ENCODE measurements at regions not wholly inside any gene's neighbourhood (a gene's known extent, or its start where the extent isn't known, plus 50 kb on each side); places are given as distances from the start of the nearest gene placed in this dataset.
"Not testable (repeated sequence)": the region's sequence is repeated elsewhere in the genome, so short reads cannot be mapped to it uniquely, and the experiment has no call there.

- H3K27me3 Mint-ChIP-seq, POLR2A ChIA-PET, H3K4me1 Mint-ChIP-seq: not testable (repeated sequence)
These were observed 140.2 kb upstream of the NBPF9 start for GRCh38 chr1:149243572-149243971.

GRCh38 chr1:149244621-149245020 is 141.3 kb upstream of the NBPF9 start:
- CTCF ChIA-PET; H3K4me1 Mint-ChIP-seq; H3K4me3 Mint-ChIP-seq; H3K27me3 Mint-ChIP-seq; H3K9me3 Mint-ChIP-seq; H3K27ac Mint-ChIP-seq; DNase-seq; H3K36me3 Mint-ChIP-seq (ENCODE audit: low read depth); POLR2A ChIA-PET: not testable (repeated sequence)

More at GRCh38 chr1:149243572-149243971, 140.2 kb upstream of the NBPF9 start:
- H3K4me3 Mint-ChIP-seq; H3K9me3 Mint-ChIP-seq; CTCF ChIA-PET; DNase-seq; H3K36me3 Mint-ChIP-seq (ENCODE audit: low read depth); H3K27ac Mint-ChIP-seq: not testable (repeated sequence)

GRCh38 chr1:149246212-149246611 is 142.9 kb upstream of the NBPF9 start:
- CTCF ChIA-PET; POLR2A ChIA-PET; H3K36me3 Mint-ChIP-seq (ENCODE audit: low read depth); H3K9me3 Mint-ChIP-seq; H3K27me3 Mint-ChIP-seq; DNase-seq; H3K4me3 Mint-ChIP-seq; H3K27ac Mint-ChIP-seq; H3K4me1 Mint-ChIP-seq: not testable (repeated sequence)

- DNase-seq; H3K27ac Mint-ChIP-seq; CTCF ChIA-PET; H3K27me3 Mint-ChIP-seq; POLR2A ChIA-PET; H3K9me3 Mint-ChIP-seq; H3K36me3 Mint-ChIP-seq (ENCODE audit: low read depth); H3K4me1 Mint-ChIP-seq; H3K4me3 Mint-ChIP-seq: not testable (repeated sequence)
These were observed 145.3 kb upstream of the NBPF9 start for GRCh38 chr1:149248610-149249009.

GRCh38 chr1:149249850-149250467 is 146.6 kb upstream of the NBPF9 start:
- H3K27me3 Mint-ChIP-seq; H3K4me1 Mint-ChIP-seq; POLR2A ChIA-PET; CTCF ChIA-PET; H3K27ac Mint-ChIP-seq; H3K36me3 Mint-ChIP-seq (ENCODE audit: low read depth); H3K4me3 Mint-ChIP-seq; DNase-seq; H3K9me3 Mint-ChIP-seq: not testable (repeated sequence)

GRCh38 chr1:149254894-149255847 is 151.8 kb upstream of the NBPF9 start:
- H3K4me3 Mint-ChIP-seq; DNase-seq; H3K36me3 Mint-ChIP-seq (ENCODE audit: low read depth); H3K4me1 Mint-ChIP-seq; CTCF ChIA-PET; H3K27me3 Mint-ChIP-seq; POLR2A ChIA-PET; H3K27ac Mint-ChIP-seq; H3K9me3 Mint-ChIP-seq: not testable (repeated sequence)

GRCh38 chr1:149260284-149260683 is 156.9 kb upstream of the NBPF9 start:
- H3K27me3 Mint-ChIP-seq; CTCF ChIA-PET; POLR2A ChIA-PET; H3K27ac Mint-ChIP-seq; DNase-seq; H3K4me1 Mint-ChIP-seq; H3K9me3 Mint-ChIP-seq; H3K4me3 Mint-ChIP-seq; H3K36me3 Mint-ChIP-seq (ENCODE audit: low read depth): not testable (repeated sequence)

GRCh38 chr1:149260736-149261340 is 157.5 kb upstream of the NBPF9 start:
- POLR2A ChIA-PET; H3K9me3 Mint-ChIP-seq; H3K4me1 Mint-ChIP-seq; H3K4me3 Mint-ChIP-seq; H3K27ac Mint-ChIP-seq; H3K36me3 Mint-ChIP-seq (ENCODE audit: low read depth); DNase-seq; H3K27me3 Mint-ChIP-seq; CTCF ChIA-PET: not testable (repeated sequence)

GRCh38 chr1:149267287-149267686 is 163.9 kb upstream of the NBPF9 start:
- H3K4me3 Mint-ChIP-seq; DNase-seq; H3K27me3 Mint-ChIP-seq; CTCF ChIA-PET; H3K36me3 Mint-ChIP-seq (ENCODE audit: low read depth); H3K4me1 Mint-ChIP-seq; POLR2A ChIA-PET; H3K9me3 Mint-ChIP-seq; H3K27ac Mint-ChIP-seq: not testable (repeated sequence)

- H3K4me1 Mint-ChIP-seq: not testable (repeated sequence)
These were observed 165.8 kb upstream of the NBPF9 start for GRCh38 chr1:149269001-149269702.

GRCh38 chr1:149269833-149270232 is 166.5 kb upstream of the NBPF9 start:
- POLR2A ChIA-PET; DNase-seq; CTCF ChIA-PET; H3K27ac Mint-ChIP-seq; H3K9me3 Mint-ChIP-seq; H3K27me3 Mint-ChIP-seq; H3K36me3 Mint-ChIP-seq (ENCODE audit: low read depth); H3K4me3 Mint-ChIP-seq; H3K4me1 Mint-ChIP-seq: not testable (repeated sequence)

More at GRCh38 chr1:149269001-149269702, 165.8 kb upstream of the NBPF9 start:
- H3K27me3 Mint-ChIP-seq; H3K27ac Mint-ChIP-seq; POLR2A ChIA-PET; CTCF ChIA-PET; H3K9me3 Mint-ChIP-seq; H3K36me3 Mint-ChIP-seq (ENCODE audit: low read depth); DNase-seq; H3K4me3 Mint-ChIP-seq: not testable (repeated sequence)

GRCh38 chr1:149274493-149274892 is 171.1 kb upstream of the NBPF9 start:
- H3K27me3 Mint-ChIP-seq; H3K36me3 Mint-ChIP-seq (ENCODE audit: low read depth); H3K27ac Mint-ChIP-seq; H3K9me3 Mint-ChIP-seq; POLR2A ChIA-PET; DNase-seq; H3K4me1 Mint-ChIP-seq; CTCF ChIA-PET; H3K4me3 Mint-ChIP-seq: not testable (repeated sequence)

GRCh38 chr1:149275802-149276201 is 172.5 kb upstream of the NBPF9 start:
- H3K4me3 Mint-ChIP-seq; H3K27me3 Mint-ChIP-seq; DNase-seq; H3K9me3 Mint-ChIP-seq; H3K36me3 Mint-ChIP-seq (ENCODE audit: low read depth); H3K27ac Mint-ChIP-seq; CTCF ChIA-PET; H3K4me1 Mint-ChIP-seq; POLR2A ChIA-PET: not testable (repeated sequence)
